ENCODE measurements at regions not wholly inside any gene's neighbourhood (a gene's known extent, or its start where the extent isn't known, plus 50 kb on each side); places are given as distances from the start of the nearest gene placed in this dataset.

GRCh38 chr6:71236926-71237434 is 51.6 kb upstream of the OGFRL1 start:
- 93% methylated on average over 1 of the region's 1 CpG; no CpG with 5 or more reads in 1 of the 2 experiments for WGBS, 2 experiments (ENCODE audit: insufficient coverage in 1 of 2, insufficient read length in 1 of 2)
- Mint-ChIP-seq H3K27ac (no peak overlapping the region), H3K4me3 (no peak overlapping the region), H3K4me1 (no peaks in the 10 kb centered on the region), H3K36me3 (ENCODE audit: low read depth) (no peaks in the 10 kb centered on the region), H3K27me3 (ENCODE audit: insufficient read depth) (no peaks in the 10 kb centered on the region), H3K9me3 (no peaks in the 10 kb centered on the region)
- H3K9me3 ChIP-seq (ENCODE audit: control insufficient read depth, low read length): no peaks in the 10 kb centered on the region
- H3K4me1 ChIP-seq (ENCODE audit: control insufficient read depth, insufficient read depth, low read length): no peaks in the 10 kb centered on the region
- H3K4me3 ChIP-seq (ENCODE audit: low read length): no peak overlapping the region
- no peaks in the 10 kb centered on the region for H3K36me3 ChIP-seq (ENCODE audit: control insufficient read depth, insufficient read depth, low read length)
- no peak overlapping the region for H3K27ac ChIP-seq (ENCODE audit: low read depth, low read length)
- H3K27me3 ChIP-seq (ENCODE audit: control insufficient read depth, insufficient read depth, low read length, poor library complexity, severe bottlenecking): no peaks in the 10 kb centered on the region
- no peak for DNase-seq
- TF ChIP-seq CTCF (conservative IDR thresholded peaks at IDR 0.05): no peak
- H3K9ac ChIP-seq (ENCODE audit: extremely low read depth, low read length, poor library complexity, severe bottlenecking): no peak overlapping the region

- H3K9ac ChIP-seq (ENCODE audit: extremely low read depth, low read length, poor library complexity, severe bottlenecking): no peak overlapping the region
- Mint-ChIP-seq H3K9me3 (peaks cover 7% of the 10 kb centered on the region), H3K36me3 (ENCODE audit: low read depth) (no peaks in the 10 kb centered on the region), H3K27ac (no peak overlapping the region), H3K27me3 (ENCODE audit: insufficient read depth) (no peaks in the 10 kb centered on the region), H3K4me1 (no peaks in the 10 kb centered on the region), H3K4me3 (no peak overlapping the region)
- H3K9me3 ChIP-seq (ENCODE audit: control insufficient read depth, low read length): no peaks in the 10 kb centered on the region
- H3K36me3 ChIP-seq (ENCODE audit: control insufficient read depth, insufficient read depth, low read length): no peaks in the 10 kb centered on the region
- no peak for DNase-seq
- no peak overlapping the region for H3K27ac ChIP-seq (ENCODE audit: low read depth, low read length)
- no peak for TF ChIP-seq CTCF (conservative IDR thresholded peaks at IDR 0.05)
- WGBS, 2 experiments (ENCODE audit: insufficient coverage in 1 of 2, insufficient read length in 1 of 2): 100% methylated on average over 1 of the region's 1 CpG; no CpG with 5 or more reads in 1 of the 2 experiments
- no peaks in the 10 kb centered on the region for H3K4me1 ChIP-seq (ENCODE audit: control insufficient read depth, insufficient read depth, low read length)
- no peak overlapping the region for H3K4me3 ChIP-seq (ENCODE audit: low read length)
- no peaks in the 10 kb centered on the region for H3K27me3 ChIP-seq (ENCODE audit: control insufficient read depth, insufficient read depth, low read length, poor library complexity, severe bottlenecking)
Measured at GRCh38 chr6:71238351-71238750, 50.3 kb upstream of the OGFRL1 start.

All from endodermal cell (in vitro differentiated cells).